Fibroblast of skin of left quadriceps (primary cell): ENCODE measurements at regions not wholly inside any gene's neighbourhood (a gene's known extent, or its start where the extent isn't known, plus 50 kb on each side); places are given as distances from the start of the nearest gene placed in this dataset.
"Not testable (repeated sequence)": the region's sequence is repeated elsewhere in the genome, so short reads cannot be mapped to it uniquely, and the experiment has no call there.

Experiments
- DNase-seq, 2 experiments: peaks; one replicate each; pipeline ENCODE4 v3.0.0-alpha.2; 2013; ENCODE audit warnings: low read depth in 2 of 2

DNA sequence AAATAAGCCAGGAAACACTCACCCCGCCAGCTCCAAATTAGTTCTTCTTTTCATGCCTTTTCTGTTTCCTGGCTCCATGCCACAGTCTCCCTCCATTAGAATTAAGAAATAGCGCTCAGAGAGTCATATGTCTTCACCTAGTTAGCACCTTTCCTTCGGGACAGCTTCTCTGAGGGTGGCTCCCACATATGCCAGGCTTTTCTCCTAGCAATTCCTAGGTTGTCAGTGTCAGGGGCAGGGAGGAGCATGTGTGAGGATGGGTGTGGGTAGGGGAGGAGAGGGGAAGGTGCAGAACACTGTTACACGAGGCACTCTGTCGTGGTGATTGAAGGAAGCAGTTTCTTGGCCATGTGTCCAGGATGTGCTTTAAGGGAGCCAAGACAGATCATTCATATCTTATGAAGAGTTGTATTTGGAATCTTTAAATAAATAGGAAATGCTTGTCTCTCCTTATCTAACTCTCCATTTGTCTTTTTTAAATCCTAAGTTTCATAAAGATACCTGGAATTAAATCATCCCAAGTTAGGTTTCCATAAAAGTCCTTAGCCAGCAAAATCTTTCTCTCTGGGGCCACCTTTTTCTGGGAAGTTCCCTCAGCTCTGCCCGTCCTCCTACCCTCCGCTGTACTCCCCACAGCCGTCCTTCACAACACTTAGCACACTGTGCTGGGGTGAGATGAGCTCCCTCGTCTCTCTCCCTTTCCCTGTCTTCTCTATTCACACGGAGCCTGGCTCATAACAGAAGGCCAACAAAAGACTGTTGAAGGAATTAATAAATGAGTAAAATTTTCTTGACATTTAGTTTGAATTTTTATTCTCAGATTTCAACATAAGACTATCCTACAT is 361.0 kb downstream of the CD83 start:
- no peak for DNase-seq

DNA sequence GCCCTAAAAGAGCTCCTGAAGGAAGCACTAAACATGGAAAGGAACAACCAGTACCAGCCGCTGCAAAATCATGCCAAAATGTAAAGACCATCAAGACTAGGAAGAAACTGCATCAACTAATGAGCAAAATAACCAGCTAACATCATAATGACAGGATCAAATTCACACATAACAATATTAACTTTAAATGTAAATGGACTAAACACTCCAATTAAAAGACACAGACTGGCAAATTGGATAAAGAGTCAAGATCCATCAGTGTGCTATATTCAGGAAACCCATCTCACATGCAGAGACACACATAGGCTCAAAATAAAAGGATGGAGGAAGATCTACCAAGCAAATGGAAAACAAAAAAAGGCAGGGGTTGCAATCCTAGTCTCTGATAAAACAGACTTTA is 364.4 kb downstream of the CD83 start:
- DNase-seq = not testable (repeated sequence)

DNA sequence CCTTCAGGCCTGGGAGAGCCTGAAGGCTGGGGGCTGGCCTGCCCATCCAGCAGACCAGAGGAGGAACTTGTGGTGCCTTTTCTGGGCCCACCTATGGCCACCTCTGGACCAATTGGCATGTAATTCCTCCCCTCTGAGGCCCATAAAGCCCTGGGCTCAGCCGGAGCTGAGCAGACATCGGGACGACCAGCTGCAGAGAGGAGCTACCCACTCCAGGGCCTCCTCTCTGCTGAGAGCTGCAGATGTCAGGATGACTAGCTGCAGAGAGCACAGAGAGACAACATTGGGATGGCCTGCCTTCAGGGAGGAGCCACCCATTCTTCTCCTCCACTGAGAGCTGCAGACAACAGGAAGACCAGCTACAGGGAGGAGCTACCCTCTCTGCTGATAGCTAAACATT is 370.1 kb downstream of the CD83 start:
- no peak for DNase-seq

DNA sequence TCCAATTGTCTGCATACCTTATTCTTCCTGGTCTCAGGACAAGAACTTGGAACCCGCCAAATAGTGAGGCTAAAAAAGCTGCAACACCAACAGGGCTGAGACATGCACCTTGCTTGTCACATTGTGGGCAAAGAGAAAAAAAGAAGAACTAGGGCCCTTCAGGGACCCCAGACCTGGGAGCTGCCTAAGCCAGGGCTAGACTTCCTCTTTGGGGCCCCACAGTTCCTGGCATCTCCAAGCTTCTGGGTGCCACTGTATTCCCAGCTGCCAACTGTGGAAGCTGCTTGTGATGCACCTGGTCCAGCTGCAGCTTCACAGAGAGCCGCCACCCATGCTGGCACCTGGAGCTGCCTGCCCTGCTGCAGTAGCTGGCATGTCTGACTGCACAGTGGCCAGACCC is 370.6 kb downstream of the CD83 start:
- no peak for DNase-seq

DNA sequence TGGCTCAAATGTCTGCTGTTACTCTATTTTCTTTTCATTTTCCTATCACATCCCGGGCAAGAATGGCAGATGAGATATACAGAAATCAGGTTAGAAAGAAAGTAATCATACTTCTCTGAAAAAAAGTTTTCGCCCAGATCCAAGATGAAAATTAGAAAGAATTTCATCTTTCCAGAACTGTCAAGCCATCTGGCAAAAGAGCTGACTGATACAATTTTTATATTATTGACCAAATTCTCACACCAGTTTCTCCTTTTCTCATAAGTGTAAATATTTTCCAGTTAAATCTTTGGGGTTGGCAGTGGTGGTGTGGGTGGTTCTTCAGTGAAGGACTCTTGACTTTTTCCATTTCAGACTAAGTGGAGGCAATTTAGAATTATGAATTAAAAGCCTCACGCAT is 371.9 kb downstream of the CD83 start:
- no peak for DNase-seq

DNA sequence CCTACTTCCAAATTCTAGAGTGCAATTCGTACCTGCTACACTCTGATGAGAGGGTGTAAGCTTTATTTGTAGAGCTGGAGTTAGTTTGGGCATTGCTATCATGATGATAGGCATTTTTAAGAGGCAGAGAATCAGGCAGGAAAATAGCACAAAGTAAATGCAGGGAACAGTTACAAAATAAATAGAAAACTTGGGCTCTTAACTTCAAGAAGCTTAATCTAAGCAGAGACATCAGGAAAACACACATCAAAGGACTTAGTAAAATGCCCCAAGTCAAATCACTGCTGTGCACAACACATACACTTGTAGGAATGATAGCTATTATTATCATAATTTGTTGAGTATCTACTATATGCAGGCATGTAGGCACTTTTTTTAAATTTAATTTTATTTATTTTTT is 381.2 kb downstream of the CD83 start:
- DNase-seq = no peak

DNA sequence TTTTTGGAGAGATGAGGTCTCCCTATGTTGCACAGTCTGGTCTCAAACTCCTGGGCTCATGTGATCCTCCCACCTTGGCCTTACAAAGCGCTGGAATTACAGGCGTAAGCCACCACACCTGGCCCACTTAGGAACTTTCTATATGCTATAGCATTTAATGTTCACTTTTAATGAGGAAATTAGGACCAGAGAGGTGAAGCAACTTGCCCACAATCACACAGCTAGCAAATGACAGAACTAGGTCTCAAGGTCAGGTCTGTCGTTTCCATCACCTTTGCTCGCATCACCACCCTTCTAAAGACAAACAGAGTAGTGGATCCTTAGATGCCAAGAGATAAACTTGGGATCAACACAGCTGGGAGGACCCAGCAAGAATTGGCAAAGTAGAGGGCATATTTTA is 381.7 kb downstream of the CD83 start:
- DNase-seq = no peak

DNA sequence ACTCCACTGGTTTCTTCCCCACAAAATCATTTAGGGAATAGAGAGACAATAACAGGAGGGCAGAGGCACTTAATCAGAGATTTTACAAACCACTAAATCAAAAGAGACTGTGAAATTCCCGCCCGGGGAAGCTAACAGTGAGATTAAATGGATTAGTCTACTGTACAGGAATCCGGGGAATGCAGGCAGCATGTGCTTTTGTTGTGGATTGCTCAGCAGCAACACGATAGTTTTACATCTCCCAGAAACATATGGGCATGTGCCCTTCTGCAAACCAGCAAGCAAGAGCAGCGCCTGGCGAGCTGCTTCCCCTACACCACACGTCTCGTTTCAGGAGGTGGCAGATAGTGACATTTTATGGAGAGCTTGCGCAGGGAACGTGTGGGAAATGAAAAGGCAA is 382.3 kb downstream of the CD83 start:
- peak; percentile 88 to 89 for DNase-seq

DNA sequence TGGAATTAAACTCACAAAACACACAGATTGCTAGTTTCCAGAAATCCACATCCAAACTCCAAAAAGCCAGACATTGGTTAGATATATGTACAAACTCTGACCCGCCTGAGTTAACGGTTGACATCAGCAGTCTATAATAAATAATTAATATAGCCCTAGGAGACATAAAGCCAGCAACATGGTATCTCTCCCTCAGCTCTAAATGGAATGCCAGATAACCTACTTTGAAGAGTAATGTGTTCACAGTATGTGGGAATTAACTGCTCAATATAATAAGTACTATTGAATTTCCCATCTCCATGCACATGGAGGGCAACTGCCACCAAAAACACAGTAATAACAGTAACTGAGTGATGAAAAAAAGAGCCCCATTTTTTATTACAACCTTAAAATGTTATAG is 383.2 kb downstream of the CD83 start:
- DNase-seq = no peak

DNA sequence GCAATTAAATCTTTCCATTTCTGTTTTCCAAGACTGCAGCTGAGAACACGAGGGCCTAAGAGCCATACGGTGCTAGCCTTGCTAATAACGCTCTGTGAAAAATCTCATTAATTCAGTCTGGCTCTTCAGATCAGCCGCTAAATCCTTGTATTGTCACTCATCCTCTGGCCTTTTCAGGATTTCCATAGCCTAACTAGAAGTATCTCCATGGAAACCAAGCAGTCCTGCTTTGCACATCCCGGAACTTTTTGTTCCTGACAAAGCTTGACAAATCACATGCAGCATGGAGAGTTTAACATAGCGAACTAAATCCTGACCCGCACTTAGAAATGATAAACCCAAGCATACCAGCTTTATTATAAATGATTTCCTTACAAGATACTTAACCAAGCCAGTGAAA is 383.7 kb downstream of the CD83 start:
- no peak for DNase-seq

DNA sequence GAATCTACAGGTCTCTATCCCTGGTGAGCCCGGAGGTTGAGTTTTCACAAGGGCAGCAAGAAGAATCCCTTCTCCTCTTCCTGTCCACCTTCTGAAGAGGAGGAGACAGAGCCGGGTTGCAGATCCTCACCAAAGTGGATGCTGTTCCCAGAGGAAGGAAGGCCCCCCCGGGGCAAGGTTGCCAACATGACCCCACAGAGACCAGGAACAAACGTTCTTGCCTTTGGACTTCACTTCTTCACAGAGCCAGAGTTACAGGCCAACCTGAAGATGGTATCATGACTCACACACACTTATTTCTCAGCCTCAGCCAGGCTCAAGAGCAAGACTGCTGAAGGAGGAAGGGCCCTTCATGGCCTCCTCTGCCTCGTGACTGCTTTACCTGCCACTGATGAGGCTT is 384.3 kb downstream of the CD83 start:
- DNase-seq = no peak

DNA sequence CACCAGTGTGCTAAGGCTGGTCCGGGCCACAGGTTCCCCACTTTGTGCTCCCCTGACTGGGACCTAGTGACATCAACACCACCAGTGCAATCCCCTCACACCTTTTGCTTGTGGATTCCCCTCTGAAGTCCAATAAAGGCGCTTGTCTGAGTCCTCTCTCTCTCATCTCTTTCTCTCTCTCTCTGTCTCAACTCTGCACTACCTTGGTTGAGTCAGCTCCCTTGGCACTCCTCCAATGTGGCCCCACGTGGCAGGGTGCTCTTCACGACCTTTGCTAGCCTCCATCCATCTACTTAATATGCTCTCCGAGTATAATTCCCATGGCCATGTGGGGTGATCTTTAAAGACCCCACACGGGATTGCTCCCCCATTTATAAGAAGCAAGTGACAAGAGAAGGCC is 385.0 kb downstream of the CD83 start:
- no peak for DNase-seq

DNA sequence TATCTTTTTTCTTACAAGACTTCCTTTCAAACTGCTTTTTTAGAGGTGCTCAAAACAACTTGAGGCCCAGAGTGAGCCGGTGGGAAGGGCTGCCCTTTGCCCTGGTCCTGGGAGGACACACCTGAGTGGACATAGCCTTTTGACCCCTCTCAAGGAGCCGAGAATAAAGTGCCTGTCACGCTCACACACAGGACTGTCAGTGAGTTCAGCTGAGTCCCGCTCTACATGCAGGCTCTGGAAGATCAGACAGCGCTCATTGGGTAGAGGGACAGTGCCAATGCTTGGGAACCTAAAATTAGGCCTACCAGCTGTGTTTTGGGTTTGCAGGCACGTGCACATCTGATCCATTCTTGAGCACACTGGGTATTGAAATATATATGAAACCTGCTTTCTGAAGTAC is 387.8 kb downstream of the CD83 start:
- no peak for DNase-seq

DNA sequence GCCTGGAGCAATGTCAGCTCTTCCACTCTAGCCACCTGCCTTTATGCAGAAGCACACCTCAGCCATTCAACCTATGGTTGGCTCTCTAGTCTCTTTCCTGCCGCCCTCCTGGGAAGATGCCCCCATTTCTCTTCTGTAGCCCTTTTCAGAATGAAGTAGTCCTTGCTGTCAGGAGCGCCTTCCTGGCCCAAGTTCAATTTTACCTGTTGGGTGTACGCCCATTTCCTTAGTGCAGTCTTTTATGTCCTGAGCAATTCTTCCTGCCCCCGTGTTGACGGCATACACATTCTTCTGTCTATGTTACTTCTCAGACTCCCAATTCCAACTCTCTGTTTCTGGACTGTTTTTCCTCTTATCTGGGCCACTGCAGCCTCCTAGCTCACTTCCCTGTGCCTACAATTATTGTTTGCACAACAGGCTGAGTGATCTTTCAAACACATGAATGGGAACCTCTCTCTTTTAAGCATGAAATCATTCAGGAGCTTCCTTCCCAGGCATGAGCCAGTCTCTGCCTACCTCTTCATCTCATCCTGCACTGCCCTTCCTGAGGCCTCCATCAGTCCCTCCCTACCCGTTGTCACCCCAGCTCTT is 389.2 kb downstream of the CD83 start:
- no peak for DNase-seq

DNA sequence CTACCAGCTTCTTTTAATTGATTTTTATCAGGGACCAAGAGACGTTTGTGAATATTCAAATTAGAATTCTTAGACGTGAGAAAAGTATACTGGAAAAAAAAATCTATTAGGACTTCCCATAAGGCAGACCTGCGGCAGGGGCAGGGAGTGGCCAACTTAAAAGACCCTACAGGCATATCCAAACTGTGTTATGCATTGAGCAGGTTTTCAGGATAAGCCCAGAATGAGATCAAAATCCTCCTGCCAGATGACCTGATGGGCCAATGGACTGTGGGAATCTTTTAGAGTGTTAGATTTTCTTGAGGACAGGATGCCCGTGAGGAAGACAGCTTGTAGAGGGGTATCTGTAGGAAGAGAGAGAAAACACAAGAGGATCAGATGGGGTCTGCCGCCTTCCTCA is 391.5 kb downstream of the CD83 start:
- DNase-seq = no peak

DNA sequence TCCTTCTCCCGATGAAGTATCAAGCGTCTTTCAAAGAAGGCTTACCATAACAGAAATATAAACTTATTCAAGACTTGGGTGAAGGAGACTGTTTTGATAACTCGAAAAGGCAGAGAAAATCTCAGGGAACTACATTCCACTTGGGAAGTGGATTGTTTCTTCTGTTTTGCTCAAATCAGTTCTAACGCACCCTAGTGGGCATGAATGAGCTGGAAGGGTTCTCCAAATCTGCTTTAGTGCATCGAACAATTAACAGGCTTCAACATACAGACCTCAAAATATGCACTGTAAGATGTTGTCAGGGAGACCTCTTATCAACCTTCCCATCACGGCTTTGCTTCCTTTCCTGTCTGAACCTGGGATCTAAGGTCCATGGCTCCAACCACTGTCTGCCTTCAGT is 392.5 kb downstream of the CD83 start:
- DNase-seq = no peak

DNA sequence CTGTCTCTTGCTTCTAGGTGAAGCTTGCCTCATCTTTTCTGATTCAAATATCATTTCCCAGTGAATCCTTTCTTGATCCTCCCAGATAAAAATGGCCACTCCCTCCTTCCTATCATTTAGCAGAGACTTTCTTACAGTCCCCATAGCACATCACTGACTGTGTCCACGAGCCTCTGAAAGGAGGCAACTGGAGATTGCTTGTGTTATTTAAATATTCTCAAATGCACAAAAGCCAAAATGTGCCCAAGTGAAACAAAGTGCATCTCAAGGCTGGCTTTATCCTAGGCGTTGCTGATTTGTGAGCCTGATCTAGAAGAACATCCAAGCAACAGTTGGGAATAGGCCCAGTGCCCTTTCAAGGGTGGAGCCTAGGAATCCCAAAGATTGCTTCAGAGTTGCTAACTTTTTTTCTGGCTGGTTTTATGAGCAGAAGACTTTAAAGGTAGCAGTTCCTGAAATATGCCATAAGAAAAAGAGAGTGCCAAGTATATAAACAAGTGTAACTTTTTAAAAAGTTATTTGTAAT is 393.6 kb downstream of the CD83 start:
- DNase-seq = no peak

DNA sequence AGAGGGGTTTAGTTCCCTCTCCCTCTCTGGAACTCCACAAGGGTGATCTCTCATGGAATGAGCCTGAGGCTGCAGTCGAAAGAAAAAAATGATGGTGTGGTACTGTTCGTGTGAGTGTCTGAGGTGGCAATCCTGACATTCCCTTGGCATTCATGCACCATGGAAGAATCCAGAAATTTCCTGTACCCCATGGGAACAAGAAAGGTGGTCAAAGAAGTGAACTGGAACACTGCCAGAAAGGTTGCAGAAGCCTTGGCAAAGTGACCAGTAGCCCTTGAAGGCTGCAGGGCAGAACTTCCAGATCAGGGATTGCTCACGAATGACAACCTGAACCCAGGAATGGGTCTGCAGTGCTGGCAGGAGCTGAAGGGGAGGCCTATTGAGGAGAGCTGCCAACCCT is 394.7 kb downstream of the CD83 start:
- DNase-seq = no peak

DNA sequence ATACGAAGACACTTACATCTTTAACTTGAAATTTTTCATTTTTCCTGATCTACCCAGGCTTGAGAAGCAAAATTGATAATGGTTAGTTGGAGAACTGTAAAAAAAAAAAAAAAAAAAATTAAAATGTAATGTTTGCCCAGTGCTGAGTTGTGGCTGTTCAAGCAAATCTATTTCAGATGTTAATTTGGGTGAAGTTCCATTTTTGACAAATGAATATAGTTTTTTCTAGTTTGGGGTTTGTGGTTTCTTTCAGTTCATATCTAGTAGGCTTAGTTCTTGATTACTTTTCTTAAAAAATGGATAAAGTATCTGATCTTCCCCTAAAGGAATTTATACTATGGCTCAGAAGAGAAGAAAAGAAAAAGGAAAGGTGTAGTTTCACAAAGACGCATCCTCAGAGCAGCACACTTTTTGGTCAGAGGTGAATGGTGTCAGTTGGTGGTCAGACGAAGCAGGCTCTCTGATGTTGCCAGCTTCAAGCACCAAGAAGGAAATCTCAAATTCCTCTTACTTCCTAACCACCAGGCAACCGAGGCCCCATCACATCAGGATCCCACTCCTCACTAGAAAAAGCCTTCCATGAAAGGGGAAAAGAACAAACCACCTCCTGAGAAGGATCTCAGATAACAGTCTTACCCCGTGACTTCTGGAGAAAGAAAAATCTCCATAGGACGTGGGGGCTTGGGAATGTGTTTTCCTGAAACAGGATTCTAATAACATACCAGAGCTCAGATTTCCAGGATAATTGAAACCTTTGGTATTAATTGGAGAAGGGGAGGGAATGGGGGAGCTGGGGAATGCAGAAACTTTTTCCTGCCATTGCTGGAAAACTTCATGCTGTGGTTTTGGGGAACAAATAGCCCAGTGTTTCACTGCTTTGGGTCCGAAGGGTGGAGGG is 396.2 kb downstream of the CD83 start:
- DNase-seq = no peak

DNA sequence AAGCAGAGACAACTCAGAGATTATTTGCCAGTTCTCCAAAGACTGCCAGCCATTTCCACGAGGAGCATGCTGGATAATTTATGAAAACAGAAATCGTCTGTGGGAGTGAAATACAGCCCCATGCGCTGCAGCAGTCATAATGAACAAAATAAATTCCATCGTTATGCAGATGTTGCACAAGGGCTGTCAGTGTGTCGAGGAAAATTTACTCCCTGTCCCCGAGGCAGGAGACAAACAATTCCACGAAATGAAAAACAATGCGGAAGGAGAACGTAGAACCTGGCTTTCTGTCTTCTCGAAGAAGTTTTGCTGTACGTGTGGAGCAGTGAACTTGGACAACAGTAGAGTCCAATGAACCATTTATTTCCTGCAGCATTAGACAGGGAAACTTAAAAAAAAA is 399.4 kb downstream of the CD83 start:
- no peak for DNase-seq

DNA sequence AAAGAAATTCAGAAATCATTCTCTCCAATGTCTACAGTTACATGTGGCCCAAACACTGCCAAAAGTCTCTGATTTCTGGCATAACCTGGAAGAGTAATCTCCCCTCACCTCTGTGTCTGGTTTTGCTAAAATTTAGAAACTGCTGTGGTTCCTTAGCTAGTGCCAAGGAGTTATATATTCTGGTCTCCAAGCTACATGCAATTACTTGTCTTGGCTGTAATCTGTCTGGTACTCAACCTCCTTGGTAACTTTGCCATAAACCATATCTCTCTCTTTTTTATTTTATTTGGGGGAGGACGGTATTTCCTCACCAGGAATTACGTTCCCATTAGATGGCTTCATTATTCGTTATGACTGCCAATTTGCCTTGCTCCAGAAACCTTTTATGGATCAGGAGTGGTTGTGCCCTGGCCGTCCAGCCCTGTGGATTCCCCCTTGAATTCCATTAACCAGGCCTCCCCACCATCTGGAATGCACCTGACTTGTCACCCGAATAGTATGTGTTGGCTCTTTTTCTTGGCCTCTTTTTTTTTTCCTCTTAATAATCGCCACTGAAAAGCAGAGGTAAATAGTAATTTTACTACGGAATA is 400.0 kb downstream of the CD83 start:
- no peak for DNase-seq
